Hepatocyte (in vitro differentiated cells): ENCODE measurements at regions not wholly inside any gene's neighbourhood (a gene's known extent, or its start where the extent isn't known, plus 50 kb on each side); places are given as distances from the start of the nearest gene placed in this dataset.

Source experiments
- EZH2 ChIP-seq: fragments of 200-600 bp; sonication (generic); IDR thresholded peaks from 2 replicates; pipeline ENCODE4 v1.6.1; 2016; ENCODE audit warnings: antibody characterized with exemption, mild to moderate bottlenecking, borderline replicate concordance
- EZH2phosphoT487 ChIP-seq: fragments of 200-600 bp; sonication (generic); IDR thresholded peaks from one replicate; pipeline ENCODE4 v1.6.1; 2018; ENCODE audit warnings: antibody characterized with exemption, mild to moderate bottlenecking, low read depth, moderate library complexity; ENCODE audit not compliant: unreplicated experiment, severe bottlenecking
- TF ChIP-seq, protein P1 (sequence below): fragments of 200-600 bp; sonication (generic); IDR thresholded peaks from 2 replicates; pipeline ENCODE4 v1.5.1; 2016; ENCODE audit warnings: antibody characterized with exemption, mild to moderate bottlenecking; ENCODE audit not compliant: poor library complexity

DNA sequence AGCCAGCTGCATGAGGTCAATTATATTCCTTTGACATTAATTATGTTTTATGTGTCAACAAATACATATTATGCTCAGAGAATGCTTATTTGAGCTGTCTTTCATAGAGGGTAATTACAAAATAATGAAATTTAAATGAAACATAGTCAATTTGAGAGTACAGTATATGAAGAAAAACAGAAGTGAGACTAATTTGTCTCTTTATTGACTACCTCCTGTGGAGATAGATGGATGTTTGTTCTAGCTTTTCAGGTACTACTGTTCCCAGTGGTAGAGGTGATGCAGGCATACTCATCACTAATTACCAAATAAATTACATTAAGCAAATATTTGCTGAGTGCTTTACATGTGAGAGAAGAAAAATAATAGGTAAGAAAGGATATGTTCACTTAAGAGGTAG is 1129.6 kb downstream of the OTOL1 start:
- TF ChIP-seq, protein P1, sequence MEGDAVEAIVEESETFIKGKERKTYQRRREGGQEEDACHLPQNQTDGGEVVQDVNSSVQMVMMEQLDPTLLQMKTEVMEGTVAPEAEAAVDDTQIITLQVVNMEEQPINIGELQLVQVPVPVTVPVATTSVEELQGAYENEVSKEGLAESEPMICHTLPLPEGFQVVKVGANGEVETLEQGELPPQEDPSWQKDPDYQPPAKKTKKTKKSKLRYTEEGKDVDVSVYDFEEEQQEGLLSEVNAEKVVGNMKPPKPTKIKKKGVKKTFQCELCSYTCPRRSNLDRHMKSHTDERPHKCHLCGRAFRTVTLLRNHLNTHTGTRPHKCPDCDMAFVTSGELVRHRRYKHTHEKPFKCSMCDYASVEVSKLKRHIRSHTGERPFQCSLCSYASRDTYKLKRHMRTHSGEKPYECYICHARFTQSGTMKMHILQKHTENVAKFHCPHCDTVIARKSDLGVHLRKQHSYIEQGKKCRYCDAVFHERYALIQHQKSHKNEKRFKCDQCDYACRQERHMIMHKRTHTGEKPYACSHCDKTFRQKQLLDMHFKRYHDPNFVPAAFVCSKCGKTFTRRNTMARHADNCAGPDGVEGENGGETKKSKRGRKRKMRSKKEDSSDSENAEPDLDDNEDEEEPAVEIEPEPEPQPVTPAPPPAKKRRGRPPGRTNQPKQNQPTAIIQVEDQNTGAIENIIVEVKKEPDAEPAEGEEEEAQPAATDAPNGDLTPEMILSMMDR: no peak
- no peak for TF ChIP-seq EZH2
- no peak for TF ChIP-seq EZH2phosphoT487
